Right lung (tissue), 2 donors: ENCODE measurements at regions not wholly inside any gene's neighbourhood (a gene's known extent, or its start where the extent isn't known, plus 50 kb on each side); places are given as distances from the start of the nearest gene placed in this dataset.

ENCODE experiments used
- DNase-seq, 2 donors: peaks; one replicate each; pipeline ENCODE4 v3.0.0-alpha.2; 2013

DNA sequence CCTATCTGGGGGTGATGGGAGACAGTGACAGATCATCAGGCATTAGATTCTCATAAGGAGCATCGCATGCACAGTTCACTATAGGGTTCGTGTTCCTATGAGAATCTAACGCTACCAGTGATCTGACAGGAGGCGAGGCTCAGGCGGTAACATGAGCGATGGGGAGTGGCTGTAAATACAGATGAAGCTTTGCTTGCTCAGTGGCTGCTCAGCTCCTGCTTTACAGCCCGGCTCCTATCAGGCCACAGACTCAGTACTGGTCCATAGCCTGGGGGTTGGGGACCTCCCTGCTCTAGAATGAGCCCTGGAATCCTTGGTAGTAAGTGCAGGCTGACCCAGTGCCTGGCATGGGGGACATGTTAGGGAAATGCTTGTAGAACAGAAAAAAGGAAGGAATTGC lies 426.0 kb downstream of the TYW1 start:
- no peak for DNase-seq

DNA sequence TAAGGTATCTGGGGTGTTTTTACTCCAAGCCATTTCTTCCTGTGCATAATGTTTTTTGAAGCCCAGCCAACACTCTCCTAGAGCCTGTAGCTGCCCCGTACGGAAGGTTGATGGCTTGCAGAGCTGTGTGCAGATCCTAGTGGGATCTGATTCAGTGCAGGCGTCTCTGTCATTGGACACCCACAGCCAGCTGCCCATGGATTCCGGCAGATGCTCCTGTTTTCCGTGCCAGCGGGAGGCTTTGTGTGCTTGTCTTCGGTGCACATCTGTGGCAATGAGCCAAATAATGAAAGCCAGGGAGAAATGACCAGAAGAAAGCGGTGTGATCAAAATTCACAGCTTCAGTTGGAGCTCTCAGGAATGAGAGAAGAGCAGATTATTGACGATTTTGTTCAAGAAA lies 426.4 kb downstream of the TYW1 start:
- peak in 1 of 2 donors; percentile 2 for DNase-seq

DNA sequence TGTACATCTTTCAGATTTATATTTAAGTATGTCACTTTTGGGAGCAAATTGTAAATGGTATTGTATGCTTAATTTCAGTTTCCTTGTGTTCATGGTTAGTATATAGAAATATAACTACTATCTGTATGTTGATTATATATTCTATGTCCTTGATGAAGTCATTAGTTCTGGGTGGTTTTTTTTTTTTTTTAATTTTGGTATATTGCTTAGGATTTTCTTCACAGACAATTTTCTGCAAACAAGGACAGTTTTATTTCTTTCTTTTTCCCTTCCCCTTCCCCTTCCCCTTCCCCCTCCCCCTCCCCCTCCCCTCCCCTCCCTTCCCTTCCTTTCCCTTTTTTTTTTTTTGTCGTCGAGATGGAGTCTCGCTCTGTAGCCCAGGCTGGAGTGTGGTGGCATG lies 430.0 kb downstream of the TYW1 start:
- DNase-seq = no peak

DNA sequence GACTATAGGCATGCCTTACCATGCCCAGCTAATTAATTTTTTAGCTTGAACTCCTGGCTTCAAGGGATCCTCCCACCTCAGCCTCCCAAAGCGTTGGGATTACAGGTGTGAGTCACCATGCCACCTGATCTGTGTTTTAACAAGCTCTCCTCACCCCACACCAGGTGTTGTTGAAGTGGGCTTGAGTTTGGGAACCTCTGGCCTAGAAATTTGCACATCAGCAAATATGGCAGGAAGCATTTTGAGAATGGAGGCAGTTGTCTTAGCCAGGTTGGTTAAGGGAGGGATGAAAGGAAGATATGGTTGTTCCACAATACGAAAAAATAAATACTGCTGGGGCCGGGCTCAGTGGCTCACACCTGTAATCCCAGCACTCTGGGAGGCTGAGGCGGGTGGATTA lies 433.1 kb downstream of the TYW1 start:
- DNase-seq = no peak

DNA sequence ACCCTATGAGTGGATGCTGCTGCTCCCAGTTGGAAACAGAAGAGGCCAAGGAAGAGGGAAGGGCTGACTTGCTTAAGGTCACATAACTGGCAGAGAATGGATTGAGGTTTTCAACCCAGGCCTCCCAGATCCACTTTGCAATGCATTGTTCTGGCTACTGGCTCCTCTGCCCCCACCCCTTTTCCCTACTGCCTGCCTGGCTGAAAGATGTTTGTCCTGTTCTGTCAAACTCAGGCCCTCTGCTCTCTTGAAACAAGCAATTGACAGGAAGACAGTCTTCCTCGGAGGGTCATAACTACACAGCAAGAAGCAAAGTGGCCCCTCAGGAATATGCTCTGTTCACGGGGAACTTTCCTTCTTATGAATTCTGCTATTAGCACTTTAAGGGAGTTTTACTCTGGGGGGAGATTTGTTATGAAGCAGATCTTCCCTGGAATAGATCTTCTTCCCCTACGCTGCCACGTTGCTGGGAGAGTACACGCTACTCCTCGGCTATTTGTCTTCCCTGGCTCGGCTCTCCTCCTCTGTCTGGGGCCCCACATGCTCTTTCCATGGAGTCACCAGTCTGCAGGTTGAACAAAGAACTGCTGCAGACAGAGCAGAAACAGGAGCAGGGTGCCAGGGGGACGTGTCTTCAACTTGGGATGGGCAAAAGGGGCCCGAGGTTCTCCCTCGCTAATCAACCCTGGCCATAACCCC lies 436.1 kb downstream of the TYW1 start:
- DNase-seq = no peak

DNA sequence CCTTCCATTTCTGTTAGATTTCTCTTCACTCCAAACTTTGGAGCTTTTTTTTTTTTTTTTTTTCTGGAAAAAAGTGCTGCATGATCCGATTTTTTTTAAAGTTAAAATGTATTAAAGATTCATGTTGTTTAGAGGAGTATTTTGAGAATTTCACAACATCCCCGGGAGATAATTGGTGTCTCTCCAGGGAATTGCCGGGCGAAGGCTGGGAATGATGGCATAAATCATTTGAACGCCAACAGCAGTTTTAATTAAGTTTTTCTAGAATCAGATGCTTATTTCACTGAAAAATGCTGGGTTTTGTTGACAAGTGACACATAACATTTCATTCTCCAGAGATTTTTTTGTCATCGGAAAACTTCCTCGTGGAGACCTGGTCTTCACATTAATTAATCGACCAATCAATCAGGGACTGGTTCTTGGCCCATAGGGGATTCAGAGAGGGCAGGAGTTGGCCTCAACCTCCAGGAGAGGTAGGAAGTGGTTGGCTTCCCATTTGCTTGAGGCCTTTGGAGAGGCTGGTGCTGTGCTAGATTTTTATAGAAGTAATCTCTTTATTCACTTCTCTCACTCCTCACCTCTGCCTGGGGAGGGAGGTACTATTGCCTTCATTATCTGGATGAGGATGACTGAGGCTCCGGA lies 439.4 kb downstream of the TYW1 start:
- no peak for DNase-seq

DNA sequence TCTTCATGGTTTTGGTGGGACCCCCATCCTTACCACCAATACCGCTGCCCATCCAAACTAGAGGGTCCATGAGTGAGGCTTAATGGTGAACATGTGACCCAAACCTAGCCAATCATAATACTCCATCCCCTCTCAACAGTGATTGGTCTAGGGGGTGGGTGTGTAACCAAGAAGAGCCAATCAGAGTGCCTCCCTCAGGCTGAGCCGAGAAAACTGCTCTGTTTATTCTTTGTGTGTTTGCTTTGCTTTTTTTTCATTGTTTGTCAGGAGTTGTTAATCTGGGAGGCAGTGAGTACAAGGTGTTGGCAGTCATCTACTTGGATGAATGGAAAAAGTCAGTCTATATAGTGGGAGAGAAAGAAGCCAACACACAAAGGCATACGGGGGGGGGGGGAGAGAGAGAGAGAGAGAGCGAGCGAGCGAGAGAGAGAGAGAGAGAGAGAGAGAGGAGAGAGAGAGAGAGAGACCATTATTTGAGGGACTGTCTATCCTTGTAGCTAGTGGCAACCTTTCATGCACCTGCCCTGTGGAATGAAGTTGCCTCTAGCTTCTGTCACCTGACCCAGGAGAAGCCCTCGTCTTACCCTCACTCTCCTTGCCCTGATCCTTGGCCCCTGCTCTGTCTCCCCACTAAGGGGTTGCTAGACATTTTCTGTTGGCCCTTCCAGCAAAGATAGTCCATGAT lies 441.7 kb downstream of the TYW1 start:
- DNase-seq = no peak

DNA sequence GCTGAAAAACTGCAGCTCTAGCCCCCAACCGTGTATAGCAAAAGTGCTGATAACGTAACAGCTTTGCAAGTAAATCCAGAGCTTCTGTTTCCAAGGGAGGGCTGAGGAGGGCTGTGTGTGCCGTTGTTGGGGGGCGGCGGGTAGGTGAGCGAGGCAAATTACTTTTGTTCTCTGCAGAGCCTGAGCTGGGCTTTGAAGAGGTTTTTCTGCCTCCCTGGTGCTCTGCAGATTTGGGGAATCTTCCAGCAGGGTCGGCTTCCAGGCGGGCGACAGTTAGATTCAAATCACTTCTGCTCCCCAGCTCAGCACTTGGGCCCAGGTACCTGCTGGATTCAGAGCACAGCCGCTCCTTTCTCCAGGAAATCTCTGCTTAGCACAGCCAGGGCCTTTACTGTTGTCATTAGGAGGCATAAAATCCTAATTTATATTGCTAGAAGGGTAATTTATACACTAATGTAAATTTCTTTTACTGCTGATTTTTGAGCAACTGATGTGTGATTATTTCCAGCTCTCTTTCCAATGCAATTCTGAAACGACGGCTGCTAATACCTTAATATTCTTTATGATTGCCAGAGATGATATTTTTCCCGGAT lies 442.4 kb downstream of the TYW1 start:
- DNase-seq = no peak

DNA sequence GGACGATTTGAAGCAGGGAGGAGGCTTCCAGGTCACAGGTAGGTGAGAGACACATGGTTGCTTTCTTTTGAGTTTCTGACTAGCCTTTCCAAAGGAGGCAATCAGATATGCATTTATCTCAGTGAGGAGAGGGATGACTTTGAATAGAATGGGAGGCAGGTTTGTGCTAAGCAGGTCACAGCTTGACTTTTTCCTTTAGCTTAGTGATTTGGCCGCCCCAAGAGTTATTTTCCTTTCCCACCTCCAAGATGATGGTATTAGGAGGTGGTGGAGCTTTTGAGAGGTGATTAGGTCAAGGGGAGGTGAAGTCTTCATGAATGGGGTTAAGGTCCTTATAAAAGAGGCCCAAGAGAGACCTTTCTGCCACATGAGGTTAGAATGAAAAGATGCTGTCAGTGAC lies 443.7 kb downstream of the TYW1 start:
- no peak for DNase-seq

DNA sequence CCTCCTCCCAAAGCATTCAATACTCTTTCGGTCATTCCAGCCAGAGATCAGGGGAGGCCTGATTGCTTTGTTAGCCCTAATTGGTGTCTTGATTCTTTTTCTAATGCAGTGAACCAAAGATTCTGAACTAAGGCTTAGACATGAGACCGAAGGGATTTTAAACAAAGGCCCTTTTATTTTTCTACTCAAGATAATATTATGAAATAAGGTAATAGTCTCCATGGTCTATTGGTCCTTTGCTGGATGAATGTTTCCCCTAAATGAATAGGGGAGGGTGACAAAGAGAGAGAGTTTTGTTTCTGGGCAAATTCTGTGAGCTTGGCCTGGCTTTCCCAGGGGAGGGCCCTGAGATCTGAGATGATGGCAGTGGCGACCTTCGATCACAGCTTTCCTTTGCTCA lies 449.1 kb downstream of the TYW1 start:
- DNase-seq = no peak

DNA sequence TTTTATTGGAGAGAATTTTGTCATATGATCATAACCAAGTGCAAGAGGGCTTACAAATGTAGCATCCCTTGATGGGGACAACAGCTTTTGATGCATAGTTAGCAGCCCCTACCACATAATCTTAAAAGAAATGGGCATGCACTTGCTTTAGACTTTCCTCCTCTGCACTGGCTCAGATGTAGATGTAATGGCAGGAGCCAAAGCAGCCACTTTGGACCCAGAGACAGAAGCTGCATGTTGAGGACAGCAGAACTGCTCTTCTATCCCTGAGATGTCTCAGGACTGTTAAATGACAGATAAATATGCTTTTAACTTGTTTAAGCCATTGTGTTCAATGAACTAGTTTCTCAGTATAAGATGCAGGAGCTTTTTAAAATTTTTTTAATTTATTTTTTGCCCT lies 450.7 kb downstream of the TYW1 start:
- DNase-seq = no peak

DNA sequence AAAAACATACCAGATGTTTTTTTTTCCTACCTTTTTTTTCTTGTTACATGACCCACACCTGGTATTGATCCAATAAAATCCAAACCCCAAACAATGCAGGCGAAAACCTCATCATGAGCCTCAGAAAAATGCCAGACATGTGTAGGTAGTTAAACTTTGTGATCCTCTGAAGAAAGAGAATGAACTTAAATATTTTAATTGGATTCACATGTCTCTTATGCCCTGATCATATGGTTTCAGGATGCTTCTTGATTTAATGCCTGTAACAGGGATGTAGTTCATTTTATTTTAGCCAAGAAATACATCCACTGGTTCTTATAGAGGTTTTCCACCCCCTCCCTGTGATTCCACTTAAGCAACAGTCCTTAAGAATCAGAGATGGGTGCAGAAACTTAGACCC lies 451.6 kb downstream of the TYW1 start:
- DNase-seq = no peak

DNA sequence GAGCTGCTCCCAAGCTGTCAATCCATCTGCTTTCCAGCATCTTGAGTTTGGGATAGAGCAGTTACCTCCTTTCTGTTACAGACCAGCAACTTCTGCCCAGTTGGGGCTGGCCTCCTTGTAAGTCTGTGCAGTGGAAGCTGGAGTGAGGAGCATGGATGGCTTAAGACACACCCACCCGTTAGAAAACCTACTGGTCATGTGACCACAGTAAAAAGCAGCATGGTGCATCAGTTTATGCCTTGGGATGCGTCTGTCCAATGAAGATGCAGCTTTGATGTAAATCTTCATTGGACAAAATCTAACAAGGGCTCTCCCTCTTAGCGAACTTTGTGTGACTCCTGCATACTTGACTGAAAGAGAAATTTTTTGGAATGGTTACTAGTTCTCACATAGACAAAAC lies 453.5 kb downstream of the TYW1 start:
- DNase-seq = no peak

DNA sequence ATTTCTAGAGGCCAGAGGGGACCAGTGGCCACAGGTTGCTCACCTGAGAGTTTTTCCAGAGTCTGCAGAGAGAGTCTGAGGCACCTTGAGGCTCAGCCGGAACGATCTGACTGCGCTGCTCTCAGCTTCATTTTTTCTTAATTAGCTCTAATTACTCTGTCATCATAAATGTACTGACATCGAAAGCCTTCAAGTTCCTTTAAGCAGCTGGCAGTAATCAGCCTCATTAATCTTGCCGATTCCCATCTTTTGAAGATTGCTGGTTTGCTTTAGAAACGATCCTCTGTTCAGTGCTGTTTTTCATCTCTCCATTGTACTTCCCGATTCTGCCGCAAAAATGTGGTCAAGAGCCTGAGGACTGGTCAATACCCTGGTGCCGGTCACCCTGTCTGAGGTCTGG lies 454.7 kb downstream of the TYW1 start:
- DNase-seq = no peak

DNA sequence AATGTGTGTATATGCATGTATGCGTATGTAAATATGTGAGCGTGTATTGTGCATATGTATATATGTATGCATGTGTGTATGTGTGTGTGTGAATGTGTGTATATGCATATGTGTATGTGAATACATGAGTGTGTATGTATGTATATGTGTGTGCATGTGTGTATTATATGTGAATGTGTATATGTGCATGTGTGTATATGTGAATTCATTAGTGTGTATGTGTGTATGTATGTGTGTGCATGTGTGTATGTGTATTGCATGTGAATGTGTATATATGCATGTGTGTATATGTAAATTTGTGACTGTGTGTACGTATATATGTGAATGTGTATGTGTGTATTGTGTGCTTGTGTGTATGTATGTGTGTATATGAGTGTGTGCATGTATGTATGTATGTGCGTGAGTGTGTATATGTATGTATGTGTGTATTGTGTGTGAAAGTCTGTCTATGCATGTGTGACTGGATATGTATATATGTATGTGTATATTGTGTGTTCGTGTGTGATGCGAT lies 455.9 kb downstream of the TYW1 start:
- no peak for DNase-seq

DNA sequence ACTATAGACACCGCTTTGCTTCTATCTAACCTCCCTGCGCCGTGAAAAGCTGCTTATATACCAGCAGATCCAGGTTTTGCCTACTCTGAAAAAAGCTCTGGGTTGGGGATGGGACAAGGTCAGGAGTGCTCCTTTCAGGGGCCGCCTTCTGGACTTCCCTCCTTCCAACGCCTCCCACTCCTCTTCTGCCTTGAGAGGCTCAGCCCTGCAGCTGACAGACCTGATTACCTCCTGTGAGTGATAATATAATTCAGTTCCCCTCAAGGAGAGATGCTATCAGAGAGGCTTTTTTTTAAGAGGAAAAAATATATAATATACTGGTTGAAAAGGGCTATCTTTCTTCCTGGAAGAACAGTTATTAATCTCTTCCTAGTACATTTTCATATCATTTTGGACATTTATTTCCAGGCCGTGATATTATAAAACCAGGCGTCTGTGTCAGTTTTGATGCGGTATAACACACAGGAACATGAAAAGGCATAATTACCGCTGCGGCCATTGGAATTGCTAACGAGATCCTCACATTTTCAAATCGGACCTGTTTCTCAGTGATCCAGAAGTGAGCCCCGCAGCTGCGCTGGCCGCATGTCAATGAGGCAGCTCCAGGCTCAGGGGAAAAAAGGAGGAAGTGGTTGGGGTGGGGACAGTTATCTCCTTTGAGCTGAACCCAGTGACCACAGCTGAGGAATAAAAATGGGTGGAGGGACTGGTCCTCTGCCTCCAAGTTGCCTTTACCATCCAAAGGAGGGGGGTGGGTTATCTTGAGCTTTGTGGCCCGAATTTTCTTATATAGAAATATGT lies 457.1 kb downstream of the TYW1 start:
- DNase-seq = no peak

DNA sequence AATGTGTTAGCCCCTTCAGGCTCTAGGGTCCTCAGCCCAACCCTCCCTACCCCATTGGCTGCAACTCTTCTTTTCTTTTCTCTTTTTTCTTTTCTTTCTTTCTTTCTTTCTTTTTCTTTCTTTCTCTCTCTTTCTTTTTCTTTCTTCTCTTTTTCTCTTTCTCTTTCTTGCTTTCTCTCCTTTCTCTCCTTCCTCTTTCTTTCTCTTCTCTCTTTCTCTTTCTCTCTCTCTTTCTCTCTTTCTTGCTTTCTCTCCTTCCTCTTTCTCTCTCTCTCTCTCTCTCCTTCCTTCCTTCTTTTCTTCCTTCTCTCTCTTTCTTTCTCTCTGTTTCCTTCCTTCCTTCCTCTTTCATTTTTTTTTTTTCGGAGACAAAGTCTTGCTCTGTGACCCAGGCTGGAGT lies 458.9 kb downstream of the TYW1 start:
- no peak for DNase-seq

DNA sequence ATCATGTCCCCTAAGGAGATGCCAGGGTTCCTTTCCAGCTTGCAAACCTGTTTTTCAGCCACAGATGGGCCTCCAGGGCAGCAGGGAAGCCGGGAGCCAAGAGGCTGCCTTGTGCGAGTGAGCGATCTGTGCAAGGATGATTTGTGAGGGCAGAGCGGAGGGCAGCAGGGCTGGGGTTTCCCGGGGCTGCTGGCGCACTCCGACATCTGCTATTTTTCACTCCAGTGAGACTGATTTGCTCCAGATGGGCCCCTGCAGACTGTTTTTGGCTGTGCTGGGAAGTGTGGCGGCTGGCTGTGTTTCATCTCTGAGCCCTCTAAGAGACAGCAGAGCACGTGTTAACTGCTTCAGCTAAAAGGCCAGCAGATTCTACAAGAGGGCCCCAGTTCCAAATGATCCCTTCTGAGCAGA lies 466.2 kb downstream of the TYW1 start:
- DNase-seq = peak; percentile 89 to 92

DNA sequence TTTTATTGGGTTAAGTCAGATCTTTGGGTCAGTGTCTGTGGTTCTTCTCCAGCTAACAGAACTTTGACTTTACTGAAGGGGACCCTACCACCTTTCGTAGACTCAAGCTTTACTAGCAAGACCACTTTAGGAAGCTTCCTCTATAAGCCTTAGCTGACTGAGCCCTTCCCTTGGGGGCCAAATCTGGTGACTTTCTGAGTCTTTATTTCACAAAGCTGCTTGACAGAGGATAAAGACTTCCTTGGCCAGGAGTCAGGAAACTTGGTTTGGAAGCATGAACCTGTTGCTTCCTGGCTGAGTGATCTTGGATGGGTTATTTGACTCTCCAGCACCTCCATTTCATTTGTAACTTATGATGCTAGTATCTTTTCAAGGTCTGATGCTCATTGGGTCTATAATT lies 466.7 kb downstream of the TYW1 start:
- DNase-seq = no peak

DNA sequence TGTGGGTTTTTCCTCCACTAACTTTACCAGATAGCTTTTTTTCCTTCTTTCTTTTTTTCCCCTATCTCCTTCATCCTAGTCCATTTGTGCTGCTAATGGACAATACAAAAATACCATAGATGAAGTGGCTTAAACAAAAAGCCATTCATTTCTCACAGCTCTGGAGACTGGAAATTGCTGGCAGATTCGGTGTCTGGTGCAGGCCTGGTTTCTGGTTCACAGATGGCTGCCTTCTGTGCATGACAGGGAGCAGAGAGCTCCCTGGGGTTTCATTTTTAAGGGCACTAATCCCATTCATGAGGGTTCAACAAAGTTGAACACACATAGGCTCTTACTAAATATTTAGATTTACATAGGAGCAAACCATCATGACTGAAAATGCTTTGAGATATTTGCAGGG lies 467.4 kb downstream of the TYW1 start:
- no peak for DNase-seq

DNA sequence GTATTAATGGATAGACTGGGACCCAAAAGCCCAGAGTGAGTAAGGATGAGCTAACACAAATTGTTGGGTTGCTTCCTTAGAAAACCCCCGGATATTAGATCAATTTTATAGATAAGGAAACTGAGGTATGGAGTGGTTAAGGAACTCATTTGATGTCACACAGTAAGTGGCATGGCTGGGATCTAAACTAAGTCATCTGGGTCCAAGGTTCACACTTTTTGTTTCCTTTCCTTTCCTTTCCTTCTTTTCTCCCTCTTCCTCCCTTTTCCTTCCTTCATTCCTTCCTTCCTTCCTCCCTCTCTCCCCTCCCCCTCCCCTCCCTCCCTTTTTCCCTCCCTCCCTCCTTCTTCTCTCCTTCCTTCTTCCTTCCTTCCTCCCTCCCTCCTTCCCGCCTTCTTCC lies 469.5 kb downstream of the TYW1 start:
- no peak for DNase-seq

DNA sequence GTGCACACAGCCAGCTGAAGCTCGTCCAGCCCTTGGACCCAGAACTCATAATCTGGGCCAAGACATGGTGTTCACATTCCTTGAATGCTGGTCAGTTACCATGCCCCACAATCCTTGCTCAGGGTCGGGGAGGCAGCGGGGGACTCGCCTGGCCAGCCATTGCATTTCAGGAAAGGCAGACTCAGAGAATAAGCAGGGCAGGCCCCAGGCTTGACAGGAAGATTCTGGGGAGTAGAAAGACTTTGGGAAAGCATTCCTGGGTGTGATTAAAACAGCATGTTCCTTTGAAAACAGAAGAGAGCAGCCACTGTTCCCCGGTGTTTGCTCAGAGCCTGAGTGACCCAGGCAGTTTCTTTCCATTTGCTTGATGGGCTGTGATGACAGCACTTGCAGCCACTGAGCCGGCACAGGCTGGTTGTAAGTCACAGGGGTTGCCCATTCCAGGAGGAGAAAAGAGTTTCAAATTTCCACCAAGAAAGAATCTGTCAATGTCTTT lies 473.7 kb downstream of the TYW1 start:
- DNase-seq = peak; percentile 40 to 43
